Right hindlimb (tissue), 1 donor: ENCODE measurements at regions not wholly inside any gene's neighbourhood (a gene's known extent, or its start where the extent isn't known, plus 50 kb on each side); places are given as distances from the start of the nearest gene placed in this dataset.

Experiments used
- DNase-seq: peaks from one replicate; pipeline ENCODE4 v3.0.0-alpha.2; 2018

DNA sequence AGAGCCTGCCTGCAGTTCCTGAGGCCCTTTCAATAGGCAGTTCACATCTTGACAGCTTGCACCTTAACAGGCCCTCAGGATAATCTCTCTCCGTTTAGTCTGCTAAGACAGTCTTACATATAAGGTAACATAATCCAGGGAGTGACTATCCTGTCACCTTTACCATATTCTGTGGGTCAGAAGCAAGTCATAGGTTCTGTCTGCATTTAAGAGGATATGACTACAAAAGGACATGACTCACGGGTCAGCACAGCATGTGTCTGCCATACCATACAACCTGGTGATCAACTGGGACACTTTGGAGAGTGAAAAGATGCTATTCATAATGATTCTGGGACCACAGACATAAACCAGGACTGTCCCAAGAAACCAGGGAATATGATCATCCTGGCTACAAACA, 611.1 kb downstream of the SOX6 start:
- no peak for DNase-seq

DNA sequence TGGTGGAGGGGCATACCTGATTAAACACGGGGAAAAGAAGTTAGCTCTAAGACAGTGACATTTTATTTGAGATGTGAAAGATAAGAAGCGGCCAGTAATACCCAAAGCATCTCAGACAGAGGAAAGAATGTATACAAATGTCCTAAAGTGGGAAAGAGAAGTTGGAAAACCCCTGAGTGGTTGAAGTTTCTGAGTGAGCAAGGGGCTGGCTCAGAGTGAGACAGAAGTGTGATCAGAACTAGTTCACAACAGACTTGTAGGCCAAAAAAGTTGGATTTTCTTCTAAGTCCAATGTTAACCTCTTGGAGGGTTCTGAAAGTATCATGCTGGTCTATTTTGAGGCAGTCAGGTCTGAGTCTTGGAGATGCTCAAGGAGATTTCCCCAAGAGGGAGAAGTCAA, 608.7 kb downstream of the SOX6 start:
- DNase-seq = no peak

DNA sequence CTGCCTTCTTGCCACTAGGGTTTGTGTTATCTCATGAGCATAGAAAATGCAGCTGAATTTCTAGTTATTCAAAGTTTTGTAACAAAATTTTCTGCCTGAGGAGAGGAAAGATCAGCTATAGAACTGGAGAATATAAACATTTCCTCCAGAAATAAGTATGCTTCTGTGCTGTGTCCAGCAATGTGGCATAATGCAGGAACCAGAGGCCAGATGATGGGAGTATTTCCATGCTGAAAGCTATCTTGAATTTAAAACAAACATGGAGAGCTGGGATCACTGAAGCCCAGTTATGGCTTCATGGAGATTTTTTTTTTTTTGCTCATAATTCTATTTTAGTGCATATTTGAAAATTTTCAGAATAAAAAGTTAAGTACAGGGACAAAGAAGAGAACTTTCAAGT, 608.2 kb downstream of the SOX6 start:
- DNase-seq = no peak

DNA sequence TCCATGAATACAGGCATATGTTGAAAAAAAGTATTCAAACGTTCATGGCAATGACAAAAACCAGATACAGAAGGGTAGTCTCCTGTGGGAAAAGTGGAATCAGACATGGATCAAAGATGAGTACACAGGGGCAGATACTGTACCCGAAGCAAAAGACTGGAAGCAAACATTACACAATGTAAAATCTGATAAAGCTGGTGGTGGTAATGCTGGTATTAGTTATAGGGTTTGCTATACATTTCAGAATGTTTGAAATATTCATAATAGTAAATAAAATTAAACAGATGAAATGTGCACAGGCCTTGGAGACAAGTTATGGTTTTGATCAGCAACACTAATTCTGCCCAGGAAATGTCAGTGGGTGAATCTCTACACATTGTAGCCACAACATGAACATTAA, 607.6 kb downstream of the SOX6 start:
- no peak for DNase-seq

DNA sequence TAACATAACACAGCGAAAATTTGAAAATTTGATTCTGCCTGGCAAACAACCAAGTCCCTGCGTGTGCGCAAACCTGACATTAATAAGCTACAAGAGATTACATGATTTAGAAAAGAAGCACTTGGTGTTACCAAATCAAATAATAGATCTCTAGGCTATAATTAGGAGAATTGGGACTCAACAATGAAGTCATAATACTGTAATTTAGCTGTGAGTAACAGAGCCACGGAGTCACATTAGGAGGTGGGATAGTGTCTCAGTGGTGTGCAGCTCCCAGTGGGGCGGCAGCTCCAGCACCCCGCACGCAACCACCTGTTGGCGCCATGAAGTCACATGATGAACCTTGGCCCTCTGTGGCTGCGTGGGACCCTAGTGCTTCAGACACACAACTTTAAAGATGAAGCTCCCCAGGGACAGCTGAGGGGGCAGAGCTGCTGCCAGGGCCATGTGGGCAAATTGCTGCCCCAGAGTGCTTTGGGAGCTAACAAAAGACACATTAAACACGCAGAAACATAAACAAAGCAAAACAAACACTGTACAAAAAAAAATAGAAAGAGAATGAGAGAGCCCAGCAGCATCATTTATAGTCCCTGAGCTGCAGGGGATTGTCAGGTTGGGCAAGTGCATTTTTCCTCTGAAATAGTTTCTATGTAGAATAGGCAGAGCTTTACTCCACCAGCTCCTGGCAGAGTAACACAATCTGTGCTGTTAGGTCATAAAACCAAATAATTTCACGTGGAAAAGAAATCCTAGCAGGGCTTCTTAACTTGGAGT, 605.6 kb downstream of the SOX6 start:
- no peak for DNase-seq

DNA sequence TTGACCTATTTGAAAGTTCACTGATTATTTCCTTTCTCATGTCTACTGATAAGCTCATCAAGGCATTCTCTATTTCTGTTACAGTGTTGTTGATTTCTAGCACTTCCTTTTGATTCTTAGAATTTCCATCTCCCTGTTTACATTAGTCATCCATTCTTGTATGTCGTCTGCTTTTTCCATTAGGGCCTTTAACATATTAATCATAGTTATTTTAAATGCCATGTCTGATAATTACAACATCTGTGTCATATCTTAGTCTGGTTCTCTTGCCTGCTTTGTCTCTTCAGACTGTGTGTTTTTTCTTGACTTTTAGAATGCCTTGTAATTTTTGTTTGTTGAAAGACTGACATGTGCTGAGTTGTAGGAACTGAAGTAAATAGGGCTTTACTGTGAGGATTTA, 602.1 kb downstream of the SOX6 start:
- no peak for DNase-seq

DNA sequence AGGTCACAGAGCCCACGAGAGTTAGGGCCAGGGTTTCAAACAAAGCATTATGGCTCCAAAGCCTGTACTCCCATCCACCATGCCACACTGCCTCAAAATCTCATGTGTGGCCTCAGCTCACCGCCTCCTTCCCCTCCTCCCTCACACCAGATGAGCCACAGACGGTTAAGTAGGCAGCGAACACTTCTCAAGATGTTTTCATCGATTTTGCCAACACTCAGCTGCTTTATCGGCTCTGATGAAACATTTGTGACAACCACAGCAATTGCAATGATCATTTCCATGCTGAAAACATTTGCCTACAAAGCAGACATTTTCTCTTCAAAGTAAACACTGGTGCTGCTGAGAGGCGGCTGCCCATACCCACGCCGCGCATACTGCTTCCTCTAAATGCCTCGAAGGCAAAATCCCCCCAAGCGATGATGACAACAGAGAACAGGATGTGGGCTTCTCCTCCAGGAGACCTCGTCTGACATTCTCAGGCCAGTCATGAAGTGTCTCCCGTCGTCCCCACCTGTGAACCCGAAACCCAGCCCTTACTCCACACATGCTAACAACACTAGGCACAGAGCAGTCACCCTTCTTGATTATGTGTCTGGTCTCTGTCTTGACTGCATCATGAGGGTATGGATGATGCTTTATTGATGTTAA, 599.2 kb downstream of the SOX6 start:
- DNase-seq = no peak

DNA sequence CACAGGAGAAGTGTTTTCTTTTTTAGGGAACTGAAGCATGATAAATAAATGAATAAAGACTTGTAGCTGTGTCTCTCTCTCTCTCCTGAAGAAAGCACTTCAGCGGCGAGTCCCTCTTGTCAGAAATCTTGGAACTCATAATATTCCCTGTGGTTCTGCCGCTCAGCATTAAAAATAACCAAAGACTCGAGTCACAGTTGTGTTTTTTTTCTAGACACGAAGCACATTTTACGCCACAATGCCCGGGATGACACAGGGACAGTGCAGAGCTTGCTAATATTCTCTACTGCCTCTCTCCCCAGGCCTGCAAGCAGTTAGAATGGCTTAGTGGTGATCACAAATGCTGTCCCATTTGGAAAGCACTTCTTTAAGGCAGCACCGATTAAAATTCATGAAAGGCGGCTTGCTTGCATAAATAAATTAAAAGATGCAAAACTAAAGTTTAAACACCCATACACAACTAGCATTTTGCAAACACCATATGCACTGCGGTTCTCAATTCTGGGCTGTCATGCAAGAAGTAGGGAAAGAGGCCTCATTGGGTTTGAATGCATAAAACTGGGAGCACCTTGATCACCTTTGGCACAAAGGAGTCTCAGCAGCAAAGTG, 597.4 kb downstream of the SOX6 start:
- no peak for DNase-seq

DNA sequence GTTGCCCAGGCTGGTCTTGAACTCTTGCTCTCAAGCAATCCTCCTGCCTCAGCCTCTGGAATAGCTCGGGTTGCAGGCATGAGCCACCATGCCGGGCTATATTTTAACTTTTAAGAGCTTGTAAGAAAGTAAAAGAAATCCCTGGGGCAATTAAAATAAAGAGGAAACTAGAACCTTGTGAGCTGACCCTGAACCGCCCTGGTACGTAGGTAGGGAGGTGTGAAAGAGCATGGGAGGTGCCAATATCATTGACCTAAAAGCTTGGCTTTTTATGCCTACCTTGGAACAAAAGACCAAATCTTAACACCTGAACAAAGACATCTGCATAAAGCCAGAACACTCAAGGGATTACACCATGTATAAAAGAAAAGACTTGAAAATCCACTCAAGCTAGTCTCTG, 595.1 kb downstream of the SOX6 start:
- DNase-seq = no peak

DNA sequence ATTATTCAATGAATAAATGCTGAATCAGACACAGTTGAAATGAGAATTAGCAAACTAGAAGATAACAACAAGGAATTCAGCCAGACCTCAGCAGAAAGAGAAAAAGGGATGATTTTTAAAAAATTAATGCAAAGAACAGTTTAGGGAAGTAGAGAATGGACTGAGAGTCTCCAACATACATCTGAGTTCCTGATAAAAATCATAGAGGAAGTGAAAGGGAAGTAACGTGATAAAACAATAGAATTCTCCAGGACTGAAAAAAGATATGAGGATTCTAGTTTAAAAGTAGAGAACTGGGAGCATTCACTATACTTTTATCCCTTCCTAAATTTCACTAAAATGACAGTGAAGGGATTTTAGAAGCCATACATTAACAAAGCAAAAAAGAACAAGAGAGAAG, 592.0 kb downstream of the SOX6 start:
- no peak for DNase-seq

DNA sequence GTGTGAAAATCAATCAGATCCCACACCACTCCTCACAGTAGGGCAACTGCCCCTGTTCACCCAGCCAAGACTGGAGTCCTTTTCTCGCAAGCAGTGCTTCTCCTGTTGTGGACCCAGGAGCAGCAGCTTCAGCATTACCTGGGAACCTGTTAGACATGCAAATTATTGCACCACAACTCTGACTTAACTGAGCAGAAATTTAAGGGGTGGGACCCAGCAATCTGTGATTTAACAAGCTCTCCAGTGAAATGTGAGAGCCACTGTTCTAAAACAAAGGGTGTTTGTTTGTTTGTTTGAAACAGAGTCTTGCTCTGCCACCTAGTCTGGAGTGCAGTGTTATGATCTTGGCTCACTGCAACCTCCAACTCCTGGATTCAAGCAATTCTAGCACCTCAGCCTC, 591.4 kb downstream of the SOX6 start:
- DNase-seq = no peak

DNA sequence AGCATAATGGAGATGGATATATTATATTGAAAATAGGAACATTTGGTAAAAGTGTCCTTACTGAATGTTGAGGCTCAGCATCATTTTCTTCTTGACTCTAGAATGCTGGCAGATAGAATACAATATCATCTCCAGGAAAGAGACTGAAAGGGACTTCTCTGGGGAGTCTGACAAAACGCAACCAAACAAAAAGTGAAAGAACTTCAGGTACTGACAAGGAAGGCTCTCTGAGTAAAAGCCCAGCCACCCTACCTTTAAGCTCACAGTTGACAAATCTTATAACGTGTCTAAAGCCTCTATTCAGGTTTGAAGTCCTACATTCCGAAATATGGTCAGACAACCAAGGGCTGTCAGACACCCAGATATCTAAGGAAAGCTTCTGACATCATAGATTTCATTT, 590.8 kb downstream of the SOX6 start:
- no peak for DNase-seq

DNA sequence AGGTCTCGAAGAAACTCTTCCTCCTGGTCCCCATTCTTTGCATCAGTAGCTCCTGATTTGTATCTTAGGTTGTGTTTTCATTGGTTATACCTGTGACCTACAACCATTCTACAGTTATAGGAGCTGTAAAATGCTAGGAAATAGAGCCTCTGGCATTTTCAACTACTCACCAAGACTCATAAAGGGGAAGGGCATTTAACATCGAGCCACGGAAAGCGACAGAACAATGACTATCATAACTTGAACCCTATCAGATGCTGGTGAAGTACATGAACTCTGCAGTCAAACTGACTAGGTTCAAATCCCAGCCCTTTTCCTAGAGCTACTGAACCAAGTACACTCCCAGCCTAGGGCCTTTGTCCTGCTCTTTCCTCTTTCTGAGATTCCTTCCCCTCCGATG, 588.0 kb downstream of the SOX6 start:
- DNase-seq = no peak

DNA sequence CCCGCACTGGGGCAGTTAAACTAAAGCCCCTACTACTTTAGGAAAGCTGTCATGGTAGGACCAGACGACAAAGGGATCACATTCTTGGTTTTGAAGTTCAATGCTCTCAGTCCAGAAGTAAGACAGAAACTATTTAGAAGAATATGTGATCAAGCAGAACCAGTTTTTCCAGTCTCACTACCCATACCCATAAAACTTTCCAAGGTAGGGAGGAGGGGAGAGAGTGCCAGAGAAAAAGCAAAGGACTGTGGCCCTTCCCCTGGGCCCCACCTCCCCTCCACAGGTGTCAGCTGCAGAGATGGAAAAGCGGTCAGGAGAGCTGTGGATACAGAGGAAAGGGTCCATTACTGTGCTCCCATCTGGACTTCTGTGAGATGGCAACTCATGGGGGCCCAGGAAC, 587.1 kb downstream of the SOX6 start:
- DNase-seq = no peak

DNA sequence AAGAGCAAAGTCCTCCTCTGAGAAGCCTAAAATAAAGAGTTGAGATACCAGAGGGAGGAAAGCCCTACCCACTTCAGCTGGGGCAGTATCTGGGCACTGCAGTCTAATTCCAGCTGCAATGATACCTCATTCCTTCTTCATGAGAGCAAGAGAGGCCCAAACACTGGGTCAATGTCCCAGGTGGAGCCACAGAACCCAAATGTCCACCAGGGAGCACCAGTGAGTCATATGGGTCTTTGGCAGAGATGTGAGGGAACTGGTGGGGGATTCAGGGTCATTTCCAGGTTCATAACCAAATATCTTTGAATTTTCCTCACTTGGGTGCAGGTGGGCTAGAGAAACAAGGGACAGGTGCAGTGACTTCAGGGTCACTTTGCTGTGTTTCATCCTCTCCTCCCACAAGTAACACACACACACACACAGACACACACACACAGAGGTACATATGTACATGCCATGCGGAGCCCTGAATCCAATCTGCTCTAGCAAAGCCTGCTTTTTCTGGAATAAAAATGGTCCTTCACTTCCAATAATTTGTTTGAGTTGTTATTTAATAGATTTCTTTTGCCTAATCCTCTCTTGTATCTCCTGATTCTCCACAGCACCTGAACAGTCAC, 585.4 kb downstream of the SOX6 start:
- DNase-seq = no peak

DNA sequence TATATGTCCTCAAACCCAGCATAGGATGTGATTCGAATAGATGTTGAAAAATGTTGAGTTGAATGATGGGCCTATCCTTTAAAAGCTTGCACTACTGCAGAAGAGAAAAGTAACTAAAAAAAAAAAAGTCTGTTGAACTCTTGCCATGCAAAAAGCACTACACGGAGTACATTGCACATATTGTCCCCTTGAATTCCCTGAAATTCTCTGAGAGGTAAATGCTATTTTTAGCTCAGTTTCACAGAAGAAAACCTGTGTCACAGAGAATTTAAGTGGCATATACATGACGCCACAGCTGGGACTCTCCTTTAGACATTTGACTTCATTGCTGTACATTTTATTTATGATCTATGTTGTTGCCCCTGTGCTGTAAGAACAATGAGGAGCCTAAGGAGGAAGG, 583.8 kb downstream of the SOX6 start:
- DNase-seq = no peak

DNA sequence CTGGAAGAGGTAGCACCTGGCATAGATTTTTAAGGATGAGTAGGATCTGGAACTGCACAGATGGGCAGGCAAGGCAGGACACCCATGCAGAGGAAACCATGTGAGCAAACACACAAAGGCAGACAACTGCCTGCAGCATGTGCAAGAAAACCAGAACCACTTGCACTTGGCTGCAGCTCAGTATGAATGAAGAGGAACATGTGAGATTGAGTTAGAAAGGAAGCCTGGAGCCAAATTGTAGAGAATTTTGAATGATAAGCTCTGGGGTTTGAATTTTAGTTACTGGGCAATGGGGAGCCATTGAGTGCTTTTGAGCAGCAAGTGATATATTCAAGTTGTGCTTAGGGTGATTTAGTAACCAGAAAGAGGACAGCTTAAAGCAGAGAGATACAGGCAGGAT, 583.4 kb downstream of the SOX6 start:
- DNase-seq = no peak

DNA sequence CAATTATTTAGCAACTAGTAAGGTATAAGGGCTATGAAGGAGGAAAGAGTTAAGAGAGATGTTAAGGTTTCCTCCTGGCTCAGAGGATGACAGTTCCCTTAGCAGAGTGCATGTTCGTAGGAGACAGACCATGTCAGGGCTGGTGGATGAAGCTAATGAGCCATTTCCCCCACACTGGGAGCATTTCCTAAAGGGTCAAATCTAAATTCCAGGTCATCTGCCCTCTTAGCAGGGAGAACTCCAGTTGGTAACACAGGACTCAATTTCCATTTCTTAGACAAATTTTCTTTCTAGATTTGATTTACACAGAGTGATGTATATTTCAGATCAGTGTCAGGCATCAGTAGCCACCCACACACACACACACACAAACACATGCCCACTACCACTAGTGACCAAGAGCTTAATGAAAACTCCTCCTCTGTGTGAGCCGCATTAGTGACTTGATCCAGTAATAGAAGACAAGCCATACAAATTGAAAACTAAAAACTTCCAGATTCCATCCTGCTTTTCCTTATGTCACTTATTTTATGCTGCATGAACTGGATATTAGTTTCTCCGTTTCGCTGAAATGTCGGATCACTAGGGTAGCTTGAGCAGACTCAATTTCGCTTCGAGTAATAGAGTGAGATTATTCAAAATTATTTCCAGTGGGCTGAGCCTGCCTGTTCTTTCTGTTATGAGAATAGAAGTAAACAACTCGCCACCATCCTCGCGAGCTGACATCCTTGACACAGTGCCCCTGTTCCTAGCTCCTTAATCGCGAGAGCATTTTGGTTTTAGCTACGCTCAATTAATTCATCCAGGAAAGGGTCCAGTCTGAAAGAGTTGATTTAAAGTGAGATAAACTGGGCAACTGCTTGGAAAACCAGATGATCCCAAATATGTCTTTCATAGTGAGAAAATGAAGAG, 582.6 kb downstream of the SOX6 start:
- DNase-seq = no peak

DNA sequence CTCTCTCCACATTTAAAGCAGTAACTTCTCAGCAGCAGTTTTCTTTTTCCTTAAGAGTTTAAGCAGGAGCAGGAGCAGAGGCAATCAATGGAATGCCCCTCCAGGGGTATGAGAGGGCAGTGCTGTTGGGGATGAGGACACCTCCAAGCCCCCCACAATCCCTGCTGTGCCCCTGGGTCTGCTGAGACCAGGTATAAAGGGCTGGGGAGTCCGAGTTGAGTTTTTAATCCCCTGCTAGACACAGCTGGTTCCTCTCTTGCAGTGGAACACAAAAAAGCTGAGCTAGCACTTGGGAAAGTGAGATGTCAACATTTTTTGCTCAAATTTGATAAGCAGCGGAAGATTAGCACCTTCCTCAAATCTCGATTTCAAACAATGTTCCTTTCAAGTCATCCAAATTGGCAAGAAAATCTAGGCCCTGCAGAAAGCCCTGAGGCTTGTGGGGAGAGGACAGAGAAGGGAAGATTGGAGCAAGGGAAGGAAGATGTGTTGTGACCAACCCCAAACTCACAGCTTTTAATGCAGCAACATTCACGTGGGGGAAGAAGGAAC, 581.9 kb downstream of the SOX6 start:
- no peak for DNase-seq

DNA sequence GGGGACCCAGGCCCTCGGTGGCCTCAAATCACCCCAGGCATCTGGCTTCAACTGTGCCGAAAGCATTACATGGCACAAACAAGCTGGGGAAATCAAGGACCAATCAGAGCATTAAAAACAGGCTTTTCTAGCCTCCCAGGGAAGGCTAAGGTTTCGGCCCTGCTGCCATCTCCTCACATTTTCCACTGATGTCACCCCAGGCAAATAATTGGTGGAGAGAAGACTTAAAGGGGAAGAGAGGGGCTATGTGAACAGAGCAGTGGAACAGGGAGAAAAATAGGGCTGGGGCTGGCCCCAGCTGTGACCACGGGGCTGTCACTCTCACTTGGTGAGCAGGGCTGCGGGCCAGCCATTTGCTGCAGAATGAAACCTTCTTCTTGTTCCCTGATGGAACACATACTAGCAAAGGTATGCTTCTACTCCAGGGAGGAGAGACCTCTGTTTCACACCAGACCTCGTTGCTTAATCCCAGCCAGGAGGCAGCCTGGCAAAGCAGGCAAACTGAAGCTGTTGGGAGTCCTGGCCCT, 581.3 kb downstream of the SOX6 start:
- DNase-seq = peak; percentile 88

DNA sequence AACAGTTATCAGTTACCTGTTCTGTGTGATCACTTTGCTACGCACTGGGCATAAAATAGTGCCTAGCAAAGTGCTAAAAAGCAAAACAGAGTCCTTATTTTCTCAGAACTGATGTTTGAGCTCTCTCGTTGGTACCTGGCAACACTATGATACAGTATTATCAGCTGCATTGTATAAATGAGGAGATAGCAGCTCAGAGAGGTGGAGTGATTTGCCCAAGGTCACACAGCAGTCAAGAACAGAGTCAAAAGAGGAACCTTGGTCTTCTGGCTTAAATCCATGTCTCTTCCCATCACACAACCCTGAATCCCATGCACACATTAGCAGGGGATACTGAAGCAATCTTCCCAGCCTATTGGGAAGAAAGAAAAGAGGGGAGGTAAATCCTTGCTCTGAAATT, 580.5 kb downstream of the SOX6 start:
- DNase-seq = no peak

DNA sequence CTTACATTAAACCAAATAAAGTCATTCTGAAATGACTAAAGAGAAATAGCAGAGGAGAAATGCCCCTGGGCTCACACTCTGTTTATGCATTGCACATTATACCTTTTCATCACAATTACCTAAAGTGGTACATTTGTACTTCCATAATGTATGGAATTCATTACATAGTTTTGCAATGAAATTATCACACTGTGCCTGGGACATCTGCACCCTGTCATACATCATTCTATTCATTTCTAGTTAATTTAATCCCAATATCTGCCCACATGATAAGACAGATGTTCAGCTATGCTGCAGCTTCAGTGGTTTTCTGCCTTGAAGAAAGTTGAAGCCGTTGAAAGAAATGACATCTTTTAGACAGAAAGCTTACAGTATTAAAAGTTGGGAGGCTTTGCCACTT, 580.0 kb downstream of the SOX6 start:
- no peak for DNase-seq
